ENCODE measurements at regions not wholly inside any gene's neighbourhood (a gene's known extent, or its start where the extent isn't known, plus 50 kb on each side); places are given as distances from the start of the nearest gene placed in this dataset.

- Histone ChIP-seq H4K91ac (ENCODE audit: insufficient read depth, low read depth, low read length) (no peak overlapping the region), H3K4me2 (ENCODE audit: low read depth, low read length) (no peak overlapping the region), H3K27ac (ENCODE audit: insufficient read depth, low read length) (no peak overlapping the region), H3K4me3 (ENCODE audit: insufficient read depth, low read depth, low read length) (no peak overlapping the region), H2BK5ac (ENCODE audit: low read depth, low read length, poor library complexity, severe bottlenecking) (no peak overlapping the region), H2AFZ (replicated peaks; ENCODE audit: low read length, poor library complexity) (no peak overlapping the region), H2BK20ac (ENCODE audit: low read depth, low read length) (no peak overlapping the region), H3K23ac (ENCODE audit: low read depth, low read length) (no peak overlapping the region), H4K20me1 (ENCODE audit: insufficient read depth, low read length) (no peaks in the 10 kb centered on the region), H3K14ac (replicated peaks; ENCODE audit: low read depth, low read length) (no peak overlapping the region), H3K9ac (ENCODE audit: low read depth, low read length) (no peak overlapping the region), H3K18ac (ENCODE audit: low read depth, low read length) (no peak overlapping the region), H3K4me1 (ENCODE audit: control insufficient read depth, insufficient read depth, low read length) (no peaks in the 10 kb centered on the region), H3K9me1 (ENCODE audit: insufficient read depth, low read length) (no peaks in the 10 kb centered on the region), H2BK15ac (ENCODE audit: low read depth, low read length) (no peak overlapping the region), H3K79me1 (ENCODE audit: low read depth in 1 of 2, low read length in 2 of 2) (no peaks in the 10 kb centered on the region), H3K27me3 (ENCODE audit: control insufficient read depth, insufficient read depth, low read length) (peaks cover 8% of the 10 kb centered on the region; the same call in 1 of the 2 replicates), H4K5ac (ENCODE audit: low read depth, low read length) (no peak overlapping the region), H3K56ac (ENCODE audit: extremely low read depth, insufficient read depth, low read length) (no peak overlapping the region), H2AK9ac (replicated peaks; ENCODE audit: low read depth, low read length, poor library complexity) (no peak overlapping the region), H2AK5ac (ENCODE audit: low read depth, low read length) (no peak overlapping the region), H2BK120ac (ENCODE audit: low read depth, low read length) (no peak overlapping the region), H4K8ac (ENCODE audit: low read depth in 2 of 2, low read length in 2 of 2) (no peak overlapping the region), H3K9me3 (ENCODE audit: control insufficient read depth, insufficient read depth, low read length) (no peaks in the 10 kb centered on the region), H3K36me3 (ENCODE audit: control insufficient read depth, insufficient read depth, low read length) (no peaks in the 10 kb centered on the region), H3K4ac (ENCODE audit: low read depth, low read length) (no peak overlapping the region)
- 61% methylated on average over 2 of the region's 6 CpGs; no CpG with 5 or more reads in 1 of the 2 experiments for WGBS, 2 experiments (ENCODE audit: extremely low coverage in 2 of 2, insufficient read length in 1 of 2)
- dilution Hi-C loops (cut with HindIII; ENCODE audit: low sequenced_read_pairs, unreplicated experiment) (no loop called here), intact Hi-C loops (cut with micrococcal nuclease) (no loop called here), in situ Hi-C loops (cut with MboI; ENCODE audit: low sequenced_read_pairs) (loop anchor here (25.0 kb wide), 1 partner anchor 664 kb away; no protein-coding TSS in a partner anchor)
- BruUV-seq (replicated peaks): no TSS peak
- ChIA-PET CTCF (interaction anchor here (0.6 kb wide), 1 partner anchor 203 kb away, joined by 3 read pairs; no protein-coding TSS in a partner anchor), POLR2A (ENCODE audit: unreplicated experiment) (no interaction called here)
- no peak for ATAC-seq (ENCODE audit: low read depth)
- no peak for DNase-seq
- TF ChIP-seq MXI1 (IDR thresholded peaks at IDR 0.05; ENCODE audit: borderline replicate concordance, low read depth, low read length): no peak
- TF ChIP-seq RCOR1 (IDR thresholded peaks at IDR 0.05; ENCODE audit: insufficient replicate concordance, low read length): no peak
- no peak for TF ChIP-seq MAFK (IDR thresholded peaks at IDR 0.05; ENCODE audit: low read depth, low read length)
- TF ChIP-seq CTCF (conservative IDR thresholded peaks at IDR 0.05; ENCODE audit: low read depth, low read length): no peak
- no peak for TF ChIP-seq MAZ (IDR thresholded peaks at IDR 0.05; ENCODE audit: borderline replicate concordance, low read depth, low read length)
- TF ChIP-seq BHLHE40 (IDR thresholded peaks at IDR 0.05; ENCODE audit: low read depth, low read length): no peak
- no peak for TF ChIP-seq POLR2A (IDR thresholded peaks at IDR 0.05; ENCODE audit: low read depth, low read length)
- no peak for TF ChIP-seq RAD21 (IDR thresholded peaks at IDR 0.05; ENCODE audit: low read length)
- TF ChIP-seq RFX5 (IDR thresholded peaks at IDR 0.05; ENCODE audit: low read depth, low read length): no peak
- no peak for TF ChIP-seq FOS (IDR thresholded peaks at IDR 0.05; ENCODE audit: low read depth, low read length)
- TF ChIP-seq CEBPB (IDR thresholded peaks at IDR 0.05; ENCODE audit: low read depth, low read length): no peak
- no peak for TF ChIP-seq CHD1 (IDR thresholded peaks at IDR 0.05; ENCODE audit: low read depth, low read length)
- TF ChIP-seq SMC3 (IDR thresholded peaks at IDR 0.05; ENCODE audit: low read depth, low read length): no peak
- no peak for TF ChIP-seq ELK1 (IDR thresholded peaks at IDR 0.05; ENCODE audit: borderline replicate concordance, low read depth, low read length)
- TF ChIP-seq USF2 (IDR thresholded peaks at IDR 0.05; ENCODE audit: low read depth, low read length): no peak
- TF ChIP-seq NFE2L2 (IDR thresholded peaks at IDR 0.05; ENCODE audit: low read depth, low read length): no peak
Measured at GRCh38 chr3:182722907-182723306, 70.4 kb upstream of the ATP11B start.
